HG02943 (cell line): ENCODE measurements at regions not wholly inside any gene's neighbourhood (a gene's known extent, or its start where the extent isn't known, plus 50 kb on each side); places are given as distances from the start of the nearest gene placed in this dataset.
A peak's percentile ranks its signal among the peaks of the same experiment; 100 is the strongest.

Experiments
- ATAC-seq: cut with Tn5 transposase; IDR thresholded peaks from one replicate; pipeline ENCODE4 v1.9.1; 2021; ENCODE audit warnings: mild to moderate bottlenecking, low read depth, moderate library complexity; ENCODE audit not compliant: unreplicated experiment

DNA sequence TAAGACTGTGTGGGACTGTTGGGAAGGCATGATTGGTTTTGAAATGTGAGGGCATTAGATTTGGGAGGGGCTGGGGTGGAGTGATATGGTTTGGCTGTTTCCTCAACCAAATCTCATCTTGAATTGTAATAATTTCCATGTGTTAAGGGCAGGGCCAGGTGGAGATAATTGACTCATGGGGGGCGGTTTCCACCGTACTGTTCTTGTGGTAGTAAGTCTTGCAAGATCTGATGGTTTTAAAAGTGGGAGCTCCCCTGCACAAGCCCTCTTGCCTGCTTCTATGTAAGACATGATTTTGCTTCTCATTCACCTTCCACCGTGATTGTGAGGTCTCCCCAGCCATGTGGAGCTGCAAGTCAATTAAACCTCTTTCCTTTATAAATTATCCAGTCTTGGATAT is 76.6 kb upstream of the PPFIA2 start:
- no peak for ATAC-seq

DNA sequence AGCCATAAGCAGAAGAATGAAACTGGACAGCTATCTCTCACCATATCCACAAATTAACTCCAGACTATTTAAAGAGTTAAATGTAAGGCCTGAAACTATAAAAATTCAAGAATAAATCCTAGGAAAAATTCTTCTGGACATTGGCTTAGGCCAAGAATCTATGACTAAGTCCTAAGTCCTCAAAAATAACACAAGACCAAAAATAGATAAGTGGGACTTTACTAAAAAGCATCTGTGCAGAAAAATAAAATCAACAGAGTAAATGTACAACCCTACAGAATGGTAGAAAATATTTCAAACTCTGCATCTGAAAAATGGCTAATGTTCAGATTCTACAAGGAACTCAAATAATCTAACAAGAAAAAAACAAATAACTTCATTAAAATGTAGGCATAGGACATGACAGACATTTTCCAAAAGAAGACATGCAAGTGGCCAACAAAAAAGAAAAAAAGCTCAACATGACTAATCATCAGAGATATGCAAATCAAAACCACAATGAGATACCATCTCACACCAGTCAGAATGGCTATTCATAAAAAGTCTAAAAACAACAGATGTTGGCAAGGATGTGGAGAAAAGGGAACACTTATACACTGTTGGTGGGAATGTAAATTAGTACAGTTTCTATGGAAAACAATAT is 61.0 kb upstream of the PPFIA2 start:
- ATAC-seq: no peak

DNA sequence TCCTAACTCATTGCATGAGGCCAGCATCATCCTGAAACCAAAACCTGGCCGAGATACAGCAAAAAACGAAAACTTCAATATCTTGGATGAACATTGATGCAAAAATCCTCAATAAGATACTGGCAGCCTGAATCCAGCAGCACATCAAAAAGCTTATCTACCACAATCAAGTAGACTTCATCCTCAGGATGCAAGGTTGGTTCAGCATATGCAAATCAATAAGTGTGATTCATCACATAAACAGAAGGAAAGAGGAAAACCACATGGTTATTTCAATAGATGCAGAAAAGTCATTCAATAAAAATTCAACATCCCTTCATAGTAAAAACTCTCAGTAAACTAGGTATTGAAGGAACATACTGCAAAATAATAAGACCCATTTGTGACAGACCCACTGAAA is 56.5 kb upstream of the PPFIA2 start:
- no peak for ATAC-seq

GRCh38 chr12:81811778-81812125 is 52.6 kb upstream of the PPFIA2 start:
- no peak for ATAC-seq

DNA sequence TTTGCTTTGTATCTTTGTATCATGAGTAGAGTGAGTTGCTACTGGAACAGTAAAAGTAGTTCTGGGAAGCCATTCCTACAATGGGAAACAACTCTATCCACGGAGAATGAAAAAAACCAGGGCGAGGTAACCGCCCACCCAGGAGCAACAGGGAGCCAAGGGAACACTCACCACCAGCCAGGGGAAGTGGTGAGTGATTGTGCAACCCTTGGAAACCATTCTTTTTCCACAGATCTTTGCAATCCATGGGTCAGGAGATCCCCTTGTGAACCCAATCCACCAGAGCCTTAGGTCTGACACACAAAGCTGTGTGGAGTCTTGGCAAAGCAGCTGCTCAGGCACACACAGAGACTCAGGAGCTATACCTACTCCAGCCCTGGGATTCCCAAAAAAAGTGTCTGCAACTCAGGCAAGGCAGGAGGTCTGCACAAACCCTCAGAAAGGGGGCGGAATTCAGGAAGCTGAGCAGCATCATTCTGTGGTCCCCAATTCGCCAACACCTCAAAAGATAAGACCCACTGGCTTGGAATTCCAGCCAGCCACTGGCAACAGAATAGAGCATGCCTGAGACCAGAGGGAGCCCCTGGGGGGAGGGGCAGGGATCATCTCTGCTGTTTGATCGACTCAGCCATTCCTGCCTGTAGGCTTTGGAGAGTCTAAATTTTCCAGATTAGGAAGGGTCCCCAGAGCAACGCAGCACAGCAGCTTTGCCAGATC is 52.1 kb upstream of the PPFIA2 start:
- ATAC-seq: no peak

DNA sequence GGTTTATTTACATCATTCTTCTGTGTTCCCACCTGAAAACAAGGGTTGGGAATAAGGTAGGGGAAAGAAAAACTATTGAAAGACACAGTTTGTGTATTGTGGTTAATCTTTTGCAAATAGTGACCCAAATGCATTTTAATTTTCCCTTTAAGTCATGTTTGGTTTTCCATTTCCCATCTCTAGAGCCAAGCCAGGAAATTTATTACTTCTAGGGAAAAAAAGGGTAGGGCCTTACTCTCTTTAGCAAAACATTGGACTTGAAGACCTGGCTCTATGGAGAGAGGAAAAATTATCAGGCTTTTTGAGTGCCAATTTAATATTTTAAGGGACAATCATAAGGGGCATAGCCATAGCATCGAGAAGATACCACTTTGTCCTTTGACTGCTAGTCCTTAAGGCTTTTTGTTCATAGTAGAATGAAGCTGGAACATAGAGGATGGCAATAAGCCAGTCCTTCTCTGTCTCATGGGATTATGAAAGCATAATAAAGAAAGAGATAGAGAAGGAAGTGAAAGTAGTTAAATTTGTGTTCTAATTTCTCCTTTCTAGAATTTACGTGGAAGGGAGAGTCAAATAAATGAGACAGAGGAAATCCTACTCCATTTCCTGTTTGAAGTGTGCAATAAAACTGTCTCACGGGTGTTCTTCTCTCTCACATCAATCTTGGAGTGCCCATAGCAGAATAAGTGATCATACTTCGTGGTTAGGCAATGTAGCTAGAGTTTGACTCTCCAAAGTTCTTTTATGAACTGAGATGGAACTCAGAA is 50.9 kb upstream of the PPFIA2 start:
- peak; percentile 62 for ATAC-seq

DNA sequence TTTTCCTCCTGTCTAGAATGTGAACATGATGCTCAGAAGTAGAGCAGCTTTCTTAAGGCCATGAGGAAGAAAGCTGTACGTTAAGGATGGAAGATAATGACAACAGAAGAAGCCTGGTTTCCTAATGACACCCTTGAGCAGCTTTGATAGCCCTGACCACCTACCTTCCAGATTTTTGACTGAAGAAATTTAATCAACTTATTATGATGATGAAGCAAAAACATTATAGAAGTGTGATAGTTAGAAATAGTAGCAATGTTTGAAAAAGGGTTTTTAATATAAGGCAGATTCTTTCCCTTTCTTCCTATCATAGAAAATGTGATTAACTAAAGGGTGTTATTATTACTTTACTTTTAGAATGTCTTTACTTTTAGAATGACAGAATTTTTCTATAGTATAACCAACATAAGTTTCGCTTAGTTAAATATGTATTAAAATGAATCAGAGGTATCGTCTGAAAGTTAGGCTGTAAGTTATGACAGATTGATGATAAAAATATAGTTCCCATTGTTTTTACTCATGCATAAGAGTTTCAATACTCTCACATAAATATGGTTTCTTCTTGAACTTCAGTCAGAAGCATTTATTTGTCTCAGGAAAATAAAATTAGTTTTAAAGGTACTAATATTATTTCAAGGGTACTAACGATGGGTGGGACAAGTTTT is 50.1 kb upstream of the PPFIA2 start:
- ATAC-seq: no peak
